Endothelial cell of umbilical vein (primary cell): ENCODE measurements at regions not wholly inside any gene's neighbourhood (a gene's known extent, or its start where the extent isn't known, plus 50 kb on each side); places are given as distances from the start of the nearest gene placed in this dataset.
A peak's percentile ranks its signal among the peaks of the same experiment; 100 is the strongest.

Experiments
- BruUV-seq: library from RNA; stranded (reverse); fragments of 400-500 nt; replicated peaks from 2 replicates; lab custom pipeline; 2021; lab: Mats Ljungman, UMichigan
- CTCF ChIA-PET: fragments of 300-600, 350-600 bp; sonication (Branson Sonifier 250); formaldehyde crosslinking; loops from one replicate; lab custom pipeline; 2021; ENCODE audit warnings: antibody characterized with exemption, inconsistent platforms; lab: Charles Lee
- POLR2A ChIA-PET: fragments of 300-600, 350-600 bp; sonication (Branson Sonifier 250); formaldehyde crosslinking; loops from one replicate; lab custom pipeline; 2021; ENCODE audit warnings: antibody characterized with exemption, inconsistent platforms; lab: Charles Lee
- DNase-seq: peaks from one replicate; pipeline ENCODE4 v3.0.0-alpha.2; 2011; ENCODE audit warnings: low read depth, low spot score
- FAIRE-seq: peaks from 2 replicates; lab custom pipeline; 2011; peaks lifted over from hg19 to GRCh38; lab: Jason Lieb, UNC
- H2AFZ ChIP-seq: 2 replicates; pipeline ENCODE4 v1.6.0; 2012; ENCODE audit warnings: low read depth, low read length, control low read depth, inconsistent platforms
- H3K27ac ChIP-seq: 2 replicates; pipeline ENCODE4 v1.5.1; 2011; ENCODE audit warnings: low read depth, mild to moderate bottlenecking, control low read depth, low read length, moderate library complexity; ENCODE audit not compliant: insufficient read depth
- H3K27me3 ChIP-seq, 2 experiments: 2 replicates each; pipeline versions ENCODE4 v1.6.0 to v1.6.1; 2011; ENCODE audit warnings: low read length in 2 of 2, mixed read lengths in 1 of 2; ENCODE audit not compliant: control insufficient read depth in 2 of 2, insufficient read depth in 2 of 2
- H3K36me3 ChIP-seq, 2 experiments: 2 replicates in 1 of 2; 3 replicates in 1 of 2; pipeline ENCODE4 v1.5.1; 2011; ENCODE audit warnings: low read length in 2 of 2, mild to moderate bottlenecking in 1 of 2, moderate library complexity in 1 of 2; ENCODE audit not compliant: control insufficient read depth in 2 of 2, insufficient read depth in 2 of 2; ENCODE audit errors: extremely low read depth in 1 of 2
- H3K4me1 ChIP-seq: 3 replicates; pipeline ENCODE4 v1.5.1; 2011; ENCODE audit warnings: mild to moderate bottlenecking, low read length; ENCODE audit not compliant: control insufficient read depth, insufficient read depth; ENCODE audit errors: extremely low read depth
- H3K4me2 ChIP-seq: 2 replicates; pipeline ENCODE4 v1.6.1; 2011; ENCODE audit warnings: low read length, control low read depth, mixed read lengths; ENCODE audit not compliant: insufficient read depth
- H3K4me3 ChIP-seq, 3 experiments: fragments of 200-600 bp in 1 of 3; sonication (generic), shearing (Covaris generic) in 1 of 3; replicated peaks in 1 of 3; 2 replicates each; pipeline ENCODE4 v1.5.1; 2011 to 2016; ENCODE audit warnings: control low read depth in 3 of 3, low read length in 3 of 3, mild to moderate bottlenecking in 2 of 3, inconsistent platforms in 1 of 3, low read depth in 1 of 3, moderate library complexity in 1 of 3; ENCODE audit not compliant: insufficient read depth in 1 of 3
- H3K79me2 ChIP-seq: 2 replicates; pipeline ENCODE4 v1.6.0; 2012; ENCODE audit warnings: low read length, inconsistent platforms; ENCODE audit not compliant: control insufficient read depth, insufficient read depth
- H3K9ac ChIP-seq: replicated peaks from 2 replicates; pipeline ENCODE3; 2011; ENCODE audit warnings: low read length, control low read depth; ENCODE audit not compliant: insufficient read depth; ENCODE audit errors: extremely low read depth
- H3K9me1 ChIP-seq: replicated peaks from 3 replicates; pipeline ENCODE4 v1.6.0; 2011; ENCODE audit warnings: mild to moderate bottlenecking, low read length; ENCODE audit not compliant: control insufficient read depth, insufficient read depth; ENCODE audit errors: extremely low read depth
- H3K9me3 ChIP-seq: replicated peaks from 2 replicates; pipeline ENCODE4 v1.5.1; 2012; ENCODE audit warnings: low read length, inconsistent platforms; ENCODE audit not compliant: control insufficient read depth, insufficient read depth
- H4K20me1 ChIP-seq: replicated peaks from 2 replicates; pipeline ENCODE3; 2011; ENCODE audit warnings: mild to moderate bottlenecking, low read length; ENCODE audit not compliant: control insufficient read depth, insufficient read depth; ENCODE audit errors: extremely low read depth
- EZH2 ChIP-seq: IDR thresholded peaks from 2 replicates; pipeline ENCODE4 v1.6.1; 2012; ENCODE audit warnings: borderline replicate concordance, low read depth, mild to moderate bottlenecking, moderate library complexity, low read length, inconsistent platforms; ENCODE audit not compliant: severe bottlenecking
- FOS ChIP-seq: IDR thresholded peaks from 2 replicates; pipeline ENCODE4 v1.6.1; 2011; ENCODE audit warnings: mild to moderate bottlenecking, low read length, moderate library complexity, borderline replicate concordance; ENCODE audit not compliant: insufficient read depth
- GATA2 ChIP-seq: IDR thresholded peaks from 2 replicates; pipeline ENCODE4 v1.7.0; 2011; ENCODE audit warnings: low read depth, mild to moderate bottlenecking, moderate library complexity, mixed read lengths, low read length; ENCODE audit not compliant: insufficient read length, insufficient read depth
- JUN ChIP-seq: IDR thresholded peaks from 2 replicates; pipeline ENCODE4 v1.6.1; 2011; ENCODE audit warnings: borderline replicate concordance, low read depth; ENCODE audit not compliant: insufficient read length, insufficient read depth
- MYC ChIP-seq: IDR thresholded peaks from one replicate; pipeline ENCODE4 v1.6.1; 2011; ENCODE audit warnings: mild to moderate bottlenecking, low read depth, low read length
- POLR2A ChIP-seq: IDR thresholded peaks from 2 replicates; pipeline ENCODE4 v1.6.1; 2012; ENCODE audit warnings: low read depth, mild to moderate bottlenecking, control low read depth, low read length
- POLR2AphosphoS5 ChIP-seq: IDR thresholded peaks from 2 replicates; pipeline ENCODE4 v1.6.1; 2012; ENCODE audit warnings: low read depth, mild to moderate bottlenecking, control low read depth, low read length, moderate library complexity; ENCODE audit not compliant: insufficient read depth
- dilution Hi-C: fragments of 300-500 bp; cut with MboI; formaldehyde crosslinking; loops from one replicate; pipeline ENCODE4 v1.15.0; 2019; ENCODE audit warnings: low sequenced_read_pairs; ENCODE audit not compliant: extremely low pct_ligation_motif_present
- intact Hi-C: fragments of 100-400 bp; cut with micrococcal nuclease; formaldehyde crosslinking; loops from one replicate; pipeline ENCODE4 v1.10.0; 2022
- TF ChIP-seq, protein P1 (sequence below), 2 donors: IDR thresholded peaks; 1 replicate in 1 of 2; 2 replicates in 1 of 2; pipeline ENCODE4 v1.5.1; 2011; ENCODE audit warnings: low read length in 2 of 2, mild to moderate bottlenecking in 2 of 2, moderate library complexity in 2 of 2, control low read depth in 1 of 2, inconsistent platforms in 1 of 2, low read depth in 1 of 2; ENCODE audit not compliant: insufficient read depth in 1 of 2; ENCODE audit errors: extremely low read depth in 1 of 2
- TF ChIP-seq, protein P2 (sequence below): IDR thresholded peaks from 2 replicates; pipeline ENCODE4 v1.6.1; 2011; ENCODE audit not compliant: insufficient read depth, insufficient read length

DNA sequence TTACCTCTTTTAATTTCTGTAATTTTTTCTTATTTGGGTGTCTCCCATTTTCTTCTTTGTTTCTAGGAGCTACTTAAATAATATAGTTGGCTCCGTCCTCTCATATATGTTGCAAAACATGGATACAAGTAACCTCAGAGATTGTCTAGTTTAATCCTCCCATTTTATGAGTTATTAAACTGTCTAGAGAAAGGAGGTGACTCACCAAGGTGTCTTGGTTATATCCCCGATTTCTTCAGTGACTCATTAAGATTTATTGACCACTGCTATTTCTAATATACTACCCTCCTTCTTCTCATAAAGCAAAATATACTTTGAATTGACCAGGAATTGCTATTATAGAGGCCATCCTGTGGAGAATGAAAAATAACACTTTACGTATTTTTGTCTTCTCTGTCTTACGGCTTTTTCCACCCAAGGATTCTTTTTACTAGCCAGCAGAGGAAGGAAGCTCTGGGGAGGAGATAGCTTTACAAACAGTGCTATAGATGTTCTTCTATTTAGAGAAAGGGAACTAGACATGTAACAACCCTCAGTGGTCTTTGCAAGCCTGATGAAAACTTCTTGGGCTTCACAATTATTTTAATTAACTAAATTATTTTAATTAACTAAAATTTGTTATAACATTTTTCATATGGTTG is 300.4 kb upstream of the TNP1 start:
- ChIA-PET CTCF (interaction anchor here (2.1 kb wide), 1 partner anchor 350 kb away, joined by 7 read pairs; no protein-coding TSS in a partner anchor), POLR2A (no interaction called here)
- Histone ChIP-seq H3K9me1 (no peaks in the 10 kb centered on the region), H3K36me3 (no peaks in the 10 kb centered on the region), H3K9ac (no peak overlapping the region), H4K20me1 (no peaks in the 10 kb centered on the region), H3K79me2 (no peaks in the 10 kb centered on the region), H3K4me2 (no peak overlapping the region), H3K9me3 (no peaks in the 10 kb centered on the region), H3K4me1 (peaks cover 7% of the 10 kb centered on the region), H3K27ac (no peak overlapping the region), H3K27me3 (peaks cover 12 to 14% of the 10 kb centered on the region in 2 experiments), H2AFZ (no peak overlapping the region), H3K4me3 (no peak overlapping the region)
- dilution Hi-C loops: loop anchor here (25.0 kb wide), 1 partner anchor 327 kb away; no protein-coding TSS in a partner anchor
- TF ChIP-seq FOS: peak; percentile 46
- no peak for TF ChIP-seq EZH2
- BruUV-seq: no TSS peak
- no peak for DNase-seq
- intact Hi-C loops: no loop called here
- no peak for FAIRE-seq

DNA sequence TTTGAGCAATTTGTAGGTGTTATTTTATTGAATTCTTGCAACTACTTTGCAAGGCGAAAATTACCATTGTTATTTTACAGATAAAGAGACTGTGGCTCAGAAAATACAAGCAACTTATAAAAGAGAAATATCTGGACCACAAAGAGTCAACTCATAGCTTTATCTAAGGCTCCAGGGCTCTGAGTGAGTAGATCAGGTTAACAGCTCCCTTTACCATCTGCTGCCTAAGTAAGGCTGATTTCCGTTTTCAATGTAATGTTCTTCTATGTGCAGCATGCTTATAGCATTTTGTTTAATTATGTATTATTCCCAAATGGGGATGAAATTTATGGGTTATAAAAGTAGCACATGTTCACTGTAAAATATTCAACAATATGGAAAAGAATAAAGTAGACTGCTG is 299.1 kb upstream of the TNP1 start:
- DNase-seq: no peak
- BruUV-seq: no TSS peak

More for the DNA sequence above, 299.1 kb upstream of the TNP1 start:
- Histone ChIP-seq H3K36me3 (no peaks in the 10 kb centered on the region), H3K9me3 (no peaks in the 10 kb centered on the region), H3K4me1 (peaks cover 7% of the 10 kb centered on the region), H3K27ac (no peak overlapping the region), H2AFZ (no peak overlapping the region), H3K27me3 (peaks cover 14 to 18% of the 10 kb centered on the region in 2 experiments), H3K79me2 (no peaks in the 10 kb centered on the region), H3K9me1 (no peaks in the 10 kb centered on the region), H4K20me1 (no peaks in the 10 kb centered on the region), H3K4me2 (no peak overlapping the region), H3K4me3 (no peak overlapping the region), H3K9ac (no peak overlapping the region)
- dilution Hi-C loops (loop anchor here (25.0 kb wide), 1 partner anchor 328 kb away; no protein-coding TSS in a partner anchor), intact Hi-C loops (no loop called here)
- no peak for FAIRE-seq
- TF ChIP-seq, protein P1, sequence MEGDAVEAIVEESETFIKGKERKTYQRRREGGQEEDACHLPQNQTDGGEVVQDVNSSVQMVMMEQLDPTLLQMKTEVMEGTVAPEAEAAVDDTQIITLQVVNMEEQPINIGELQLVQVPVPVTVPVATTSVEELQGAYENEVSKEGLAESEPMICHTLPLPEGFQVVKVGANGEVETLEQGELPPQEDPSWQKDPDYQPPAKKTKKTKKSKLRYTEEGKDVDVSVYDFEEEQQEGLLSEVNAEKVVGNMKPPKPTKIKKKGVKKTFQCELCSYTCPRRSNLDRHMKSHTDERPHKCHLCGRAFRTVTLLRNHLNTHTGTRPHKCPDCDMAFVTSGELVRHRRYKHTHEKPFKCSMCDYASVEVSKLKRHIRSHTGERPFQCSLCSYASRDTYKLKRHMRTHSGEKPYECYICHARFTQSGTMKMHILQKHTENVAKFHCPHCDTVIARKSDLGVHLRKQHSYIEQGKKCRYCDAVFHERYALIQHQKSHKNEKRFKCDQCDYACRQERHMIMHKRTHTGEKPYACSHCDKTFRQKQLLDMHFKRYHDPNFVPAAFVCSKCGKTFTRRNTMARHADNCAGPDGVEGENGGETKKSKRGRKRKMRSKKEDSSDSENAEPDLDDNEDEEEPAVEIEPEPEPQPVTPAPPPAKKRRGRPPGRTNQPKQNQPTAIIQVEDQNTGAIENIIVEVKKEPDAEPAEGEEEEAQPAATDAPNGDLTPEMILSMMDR (IDR thresholded peaks at IDR 0.05; ENCODE audit: extremely low read depth in 1 of 2, insufficient read depth in 1 of 2, low read depth in 1 of 2, low read length in 2 of 2): no peak
- TF ChIP-seq, protein P2, sequence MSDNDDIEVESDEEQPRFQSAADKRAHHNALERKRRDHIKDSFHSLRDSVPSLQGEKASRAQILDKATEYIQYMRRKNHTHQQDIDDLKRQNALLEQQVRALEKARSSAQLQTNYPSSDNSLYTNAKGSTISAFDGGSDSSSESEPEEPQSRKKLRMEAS: no peak
- no peak for TF ChIP-seq FOS
- no peak for TF ChIP-seq EZH2
- TF ChIP-seq JUN: no peak
- TF ChIP-seq GATA2: no peak
- no peak for TF ChIP-seq POLR2A
- TF ChIP-seq MYC: no peak
- TF ChIP-seq POLR2AphosphoS5: no peak
- POLR2A ChIA-PET: no interaction called here
- CTCF ChIA-PET: no interaction called here
